ENCODE measurements at regions not wholly inside any gene's neighbourhood (a gene's known extent, or its start where the extent isn't known, plus 50 kb on each side); places are given as distances from the start of the nearest gene placed in this dataset.
"Not testable (repeated sequence)": the region's sequence is repeated elsewhere in the genome, so short reads cannot be mapped to it uniquely, and the experiment has no call there.

- H2BK15ac ChIP-seq (ENCODE audit: low read depth, low read length); H2BK5ac ChIP-seq (ENCODE audit: low read depth, low read length, poor library complexity, severe bottlenecking); H3K56ac ChIP-seq (ENCODE audit: extremely low read depth, insufficient read depth, low read length); H3K36me3 ChIP-seq (ENCODE audit: control insufficient read depth, insufficient read depth, low read length); H2AK5ac ChIP-seq (ENCODE audit: low read depth, low read length); H3K9me1 ChIP-seq (ENCODE audit: insufficient read depth, low read length); H3K23ac ChIP-seq (ENCODE audit: low read depth, low read length); H3K4me3 ChIP-seq (ENCODE audit: insufficient read depth, low read depth, low read length); H3K4me1 ChIP-seq (ENCODE audit: control insufficient read depth, insufficient read depth, low read length); H4K91ac ChIP-seq (ENCODE audit: insufficient read depth, low read depth, low read length); H3K27me3 ChIP-seq (ENCODE audit: control insufficient read depth, insufficient read depth, low read length); CTCF ChIA-PET; in situ Hi-C loops (cut with MboI; ENCODE audit: low sequenced_read_pairs); H4K20me1 ChIP-seq (ENCODE audit: insufficient read depth, low read length); H2AK9ac ChIP-seq (replicated peaks; ENCODE audit: low read depth, low read length, poor library complexity); H2BK20ac ChIP-seq (ENCODE audit: low read depth, low read length); intact Hi-C loops (cut with micrococcal nuclease); ATAC-seq (ENCODE audit: low read depth); BruUV-seq (replicated peaks); H4K5ac ChIP-seq (ENCODE audit: low read depth, low read length); H4K8ac ChIP-seq (ENCODE audit: low read depth in 2 of 2, low read length in 2 of 2); H3K4me2 ChIP-seq (ENCODE audit: low read depth, low read length); H3K27ac ChIP-seq (ENCODE audit: insufficient read depth, low read length); POLR2A ChIA-PET (ENCODE audit: unreplicated experiment); H3K9me3 ChIP-seq (ENCODE audit: control insufficient read depth, insufficient read depth, low read length); DNase-seq; H3K79me1 ChIP-seq (ENCODE audit: low read depth in 1 of 2, low read length in 2 of 2); H3K9ac ChIP-seq (ENCODE audit: low read depth, low read length); H3K14ac ChIP-seq (replicated peaks; ENCODE audit: low read depth, low read length); H2AFZ ChIP-seq (replicated peaks; ENCODE audit: low read length, poor library complexity); H3K4ac ChIP-seq (ENCODE audit: low read depth, low read length); H2BK120ac ChIP-seq (ENCODE audit: low read depth, low read length); H3K18ac ChIP-seq (ENCODE audit: low read depth, low read length); dilution Hi-C loops (cut with HindIII; ENCODE audit: low sequenced_read_pairs, unreplicated experiment): not testable (repeated sequence)
- 56% methylated on average over 9 of the region's 16 CpGs; no CpG with 5 or more reads in 1 of the 2 experiments for WGBS, 2 experiments (ENCODE audit: extremely low coverage in 2 of 2, insufficient read length in 1 of 2)
Observed at GRCh38 chrX:76840902-76841301, 413.4 kb downstream of the MAGEE1 start.

All from IMR-90 (cell line).